Neural progenitor cell (in vitro differentiated cells): ENCODE measurements at regions not wholly inside any gene's neighbourhood (a gene's known extent, or its start where the extent isn't known, plus 50 kb on each side); places are given as distances from the start of the nearest gene placed in this dataset.

Experiments
- EZH2 ChIP-seq: fragments of 200-600 bp; sonication (generic); IDR thresholded peaks from 2 replicates; pipeline ENCODE4 v1.6.1; 2017; ENCODE audit warnings: antibody characterized with exemption, mild to moderate bottlenecking, moderate library complexity
- TF ChIP-seq, protein P1 (sequence below): fragments of 200-600 bp; sonication (generic); IDR thresholded peaks from 2 replicates; pipeline ENCODE4 v1.5.1; 2017; ENCODE audit warnings: antibody characterized with exemption, mild to moderate bottlenecking

GRCh38 chr15:79635897-79636561, 203.9 kb downstream of the MINAR1 start:
- TF ChIP-seq EZH2: no peak
- TF ChIP-seq, protein P1, sequence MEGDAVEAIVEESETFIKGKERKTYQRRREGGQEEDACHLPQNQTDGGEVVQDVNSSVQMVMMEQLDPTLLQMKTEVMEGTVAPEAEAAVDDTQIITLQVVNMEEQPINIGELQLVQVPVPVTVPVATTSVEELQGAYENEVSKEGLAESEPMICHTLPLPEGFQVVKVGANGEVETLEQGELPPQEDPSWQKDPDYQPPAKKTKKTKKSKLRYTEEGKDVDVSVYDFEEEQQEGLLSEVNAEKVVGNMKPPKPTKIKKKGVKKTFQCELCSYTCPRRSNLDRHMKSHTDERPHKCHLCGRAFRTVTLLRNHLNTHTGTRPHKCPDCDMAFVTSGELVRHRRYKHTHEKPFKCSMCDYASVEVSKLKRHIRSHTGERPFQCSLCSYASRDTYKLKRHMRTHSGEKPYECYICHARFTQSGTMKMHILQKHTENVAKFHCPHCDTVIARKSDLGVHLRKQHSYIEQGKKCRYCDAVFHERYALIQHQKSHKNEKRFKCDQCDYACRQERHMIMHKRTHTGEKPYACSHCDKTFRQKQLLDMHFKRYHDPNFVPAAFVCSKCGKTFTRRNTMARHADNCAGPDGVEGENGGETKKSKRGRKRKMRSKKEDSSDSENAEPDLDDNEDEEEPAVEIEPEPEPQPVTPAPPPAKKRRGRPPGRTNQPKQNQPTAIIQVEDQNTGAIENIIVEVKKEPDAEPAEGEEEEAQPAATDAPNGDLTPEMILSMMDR: no peak
